ENCODE measurements at regions not wholly inside any gene's neighbourhood (a gene's known extent, or its start where the extent isn't known, plus 50 kb on each side); places are given as distances from the start of the nearest gene placed in this dataset.
"Not testable (repeated sequence)": the region's sequence is repeated elsewhere in the genome, so short reads cannot be mapped to it uniquely, and the experiment has no call there.

DNA sequence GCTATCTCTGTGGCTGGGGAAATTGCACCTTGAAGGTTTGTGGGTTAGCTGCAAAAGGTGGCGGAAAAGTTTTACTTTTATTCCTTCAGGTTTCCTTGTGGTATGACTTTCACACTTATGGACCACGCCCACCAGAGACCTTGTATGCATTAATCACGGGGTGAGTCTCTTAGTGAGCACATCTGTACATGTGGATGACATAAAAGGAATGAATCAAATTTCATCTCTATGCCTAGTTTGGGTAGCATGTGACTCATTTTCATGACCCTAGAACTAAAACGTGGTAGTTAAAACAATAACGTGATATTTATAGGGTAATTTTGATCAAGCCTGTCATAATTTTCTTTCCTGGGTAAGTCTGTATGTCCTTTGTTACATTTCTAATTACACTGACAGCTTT lies 141.7 kb downstream of the PDCD6IP start:
- H3K4me1 Mint-ChIP-seq: peaks cover 26% of the 10 kb centered on the region
- no peak for TF ChIP-seq CTCF (conservative IDR thresholded peaks at IDR 0.05)
- H3K9me3 Mint-ChIP-seq: no peaks in the 10 kb centered on the region
- no peak overlapping the region for H3K4me3 Mint-ChIP-seq
- no peak for DNase-seq (ENCODE audit: low read depth, low spot score)
- H3K36me3 Mint-ChIP-seq (ENCODE audit: low read depth): no peaks in the 10 kb centered on the region
- H3K27ac Mint-ChIP-seq (ENCODE audit: unreplicated experiment): no peak overlapping the region
- no peaks in the 10 kb centered on the region for H3K27me3 Mint-ChIP-seq (ENCODE audit: low read depth)

DNA sequence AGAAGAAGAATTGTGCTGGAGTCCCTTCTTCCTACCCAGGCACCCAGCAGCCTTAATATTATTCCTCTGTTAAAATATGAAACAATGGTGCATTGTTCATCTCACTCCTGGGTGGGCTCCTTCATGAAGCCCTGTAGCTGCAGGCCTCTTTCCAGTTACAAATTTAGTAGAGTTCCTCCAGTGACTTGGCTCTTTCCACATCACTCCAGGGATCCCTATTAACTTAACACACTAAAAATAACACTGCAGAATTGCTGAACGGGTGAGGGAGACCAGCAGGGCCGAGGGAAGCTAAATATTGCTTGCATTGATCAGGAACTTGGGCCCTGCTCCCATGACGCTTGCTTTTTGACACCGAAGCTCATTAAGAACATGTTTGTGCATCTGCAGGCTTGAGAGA lies 142.3 kb downstream of the PDCD6IP start:
- H3K9me3 Mint-ChIP-seq: no peaks in the 10 kb centered on the region
- peak overlapping the region; percentile 27 for H3K27ac Mint-ChIP-seq (ENCODE audit: unreplicated experiment)
- H3K4me3 Mint-ChIP-seq: peak overlapping the region; percentile 13
- H3K4me1 Mint-ChIP-seq: peaks cover 29% of the 10 kb centered on the region
- H3K27me3 Mint-ChIP-seq (ENCODE audit: low read depth): no peaks in the 10 kb centered on the region
- DNase-seq (ENCODE audit: low read depth, low spot score): no peak
- H3K36me3 Mint-ChIP-seq (ENCODE audit: low read depth): no peaks in the 10 kb centered on the region
- no peak for TF ChIP-seq CTCF (conservative IDR thresholded peaks at IDR 0.05)

DNA sequence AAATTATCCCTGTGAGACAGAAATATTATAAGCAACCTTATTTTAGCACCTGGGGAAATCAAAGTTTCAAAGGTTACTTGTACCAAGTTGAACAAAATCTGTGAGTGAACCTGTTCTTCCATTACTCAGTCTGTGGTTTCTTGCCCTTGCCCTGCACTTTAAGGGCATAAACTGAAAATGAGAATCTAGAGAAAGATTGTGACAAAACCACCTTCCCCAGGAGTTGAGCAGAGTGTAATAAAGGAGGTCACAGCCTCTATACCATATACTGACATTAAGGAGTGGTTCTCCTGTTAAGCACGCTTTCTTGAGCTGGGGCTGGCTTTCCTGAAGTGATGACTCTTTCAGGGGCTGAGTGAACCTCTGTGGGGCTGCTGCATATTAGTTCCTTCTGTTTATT lies 143.4 kb downstream of the PDCD6IP start:
- H3K27me3 Mint-ChIP-seq (ENCODE audit: low read depth): no peaks in the 10 kb centered on the region
- H3K36me3 Mint-ChIP-seq (ENCODE audit: low read depth): no peaks in the 10 kb centered on the region
- H3K4me3 Mint-ChIP-seq: no peak overlapping the region
- no peak for DNase-seq (ENCODE audit: low read depth, low spot score)
- H3K4me1 Mint-ChIP-seq: peaks cover 27% of the 10 kb centered on the region
- H3K27ac Mint-ChIP-seq (ENCODE audit: unreplicated experiment): no peak overlapping the region
- no peak for TF ChIP-seq CTCF (conservative IDR thresholded peaks at IDR 0.05)
- H3K9me3 Mint-ChIP-seq: no peaks in the 10 kb centered on the region

DNA sequence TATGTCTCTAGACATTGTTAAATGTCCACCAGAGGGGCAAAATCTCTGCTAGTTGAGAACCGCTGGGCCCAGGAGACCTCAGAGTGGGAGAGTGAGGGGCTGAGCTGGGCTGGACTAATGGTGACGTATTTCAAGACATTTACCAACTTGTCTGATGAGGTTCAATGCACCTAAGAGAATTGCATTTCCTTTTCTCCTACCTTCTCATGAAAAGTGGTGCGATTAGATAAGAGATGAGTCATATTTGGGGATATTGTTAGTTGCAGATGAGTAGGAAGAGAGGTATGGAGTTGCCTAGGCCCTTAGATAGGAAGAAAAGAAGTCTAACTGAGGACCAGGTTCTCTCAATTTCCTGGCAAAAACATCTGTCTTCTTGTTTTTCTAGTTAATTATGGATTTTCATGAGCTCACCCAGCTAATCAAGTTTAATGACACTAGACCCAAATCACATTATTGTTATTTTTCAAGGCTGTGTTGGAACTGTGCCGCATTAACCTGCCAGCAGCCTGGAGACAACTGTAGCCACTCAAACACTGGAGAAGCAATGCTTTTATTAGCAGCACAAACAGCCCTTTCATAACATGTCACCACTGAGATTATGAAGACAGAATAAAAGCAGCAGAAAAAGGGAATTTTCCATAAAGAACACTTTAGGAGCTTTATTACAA lies 144.2 kb downstream of the PDCD6IP start:
- Mint-ChIP-seq H3K27ac (ENCODE audit: unreplicated experiment) (no peak overlapping the region), H3K27me3 (ENCODE audit: low read depth) (no peaks in the 10 kb centered on the region), H3K4me3 (no peak overlapping the region), H3K36me3 (ENCODE audit: low read depth) (no peaks in the 10 kb centered on the region), H3K9me3 (no peaks in the 10 kb centered on the region), H3K4me1 (peaks cover 27% of the 10 kb centered on the region)
- TF ChIP-seq CTCF (conservative IDR thresholded peaks at IDR 0.05): no peak
- no peak for DNase-seq (ENCODE audit: low read depth, low spot score)

DNA sequence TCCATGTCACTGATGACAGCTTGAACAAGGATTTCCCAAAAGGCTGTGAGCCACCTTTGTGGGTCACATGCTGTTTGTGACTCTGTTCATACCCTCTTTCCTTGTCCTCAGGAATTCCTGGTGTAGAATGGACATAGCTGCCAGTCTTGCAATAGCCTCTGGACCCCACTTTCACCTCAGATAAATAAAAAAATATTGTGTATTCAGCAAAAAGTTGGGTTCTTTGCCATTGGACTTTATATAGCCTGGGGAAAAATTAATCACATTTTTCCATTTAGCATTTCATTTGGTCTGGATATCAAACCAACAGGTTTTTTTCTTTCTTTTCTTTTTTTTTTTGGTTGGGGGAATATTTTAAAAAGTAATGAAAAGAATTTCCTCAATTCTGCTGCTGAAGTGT lies 144.8 kb downstream of the PDCD6IP start:
- Mint-ChIP-seq H3K36me3 (ENCODE audit: low read depth) (no peaks in the 10 kb centered on the region), H3K4me3 (no peak overlapping the region), H3K4me1 (peaks cover 27% of the 10 kb centered on the region), H3K9me3 (no peaks in the 10 kb centered on the region), H3K27ac (ENCODE audit: unreplicated experiment) (no peak overlapping the region), H3K27me3 (ENCODE audit: low read depth) (no peaks in the 10 kb centered on the region)
- DNase-seq (ENCODE audit: low read depth, low spot score): no peak
- TF ChIP-seq CTCF (conservative IDR thresholded peaks at IDR 0.05): no peak

DNA sequence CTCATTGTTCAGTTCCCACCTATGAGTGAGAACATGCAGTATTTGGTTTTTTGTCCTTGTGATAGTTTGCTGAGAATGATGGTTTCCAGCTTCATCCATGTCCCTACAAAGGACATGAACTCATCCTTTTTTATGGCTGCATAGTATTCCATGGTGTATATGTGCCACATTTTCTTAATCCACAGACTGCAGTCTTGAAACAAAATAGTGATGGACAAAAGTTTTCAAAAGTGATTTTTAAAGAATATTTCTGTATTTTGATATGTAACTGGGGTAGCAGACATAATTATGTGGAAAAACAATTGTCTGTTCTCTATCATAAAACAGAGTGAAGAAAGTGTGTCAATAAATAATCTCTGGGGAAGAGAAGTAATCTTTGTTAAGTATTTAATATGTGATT lies 148.2 kb downstream of the PDCD6IP start:
- not testable (repeated sequence) for H3K9me3 Mint-ChIP-seq; DNase-seq (ENCODE audit: low read depth, low spot score); H3K27me3 Mint-ChIP-seq (ENCODE audit: low read depth); H3K27ac Mint-ChIP-seq (ENCODE audit: unreplicated experiment); H3K4me3 Mint-ChIP-seq; H3K36me3 Mint-ChIP-seq (ENCODE audit: low read depth)
- H3K4me1 Mint-ChIP-seq: peaks cover 16% of the 10 kb centered on the region
